ENCODE measurements at regions not wholly inside any gene's neighbourhood (a gene's known extent, or its start where the extent isn't known, plus 50 kb on each side); places are given as distances from the start of the nearest gene placed in this dataset.

DNA sequence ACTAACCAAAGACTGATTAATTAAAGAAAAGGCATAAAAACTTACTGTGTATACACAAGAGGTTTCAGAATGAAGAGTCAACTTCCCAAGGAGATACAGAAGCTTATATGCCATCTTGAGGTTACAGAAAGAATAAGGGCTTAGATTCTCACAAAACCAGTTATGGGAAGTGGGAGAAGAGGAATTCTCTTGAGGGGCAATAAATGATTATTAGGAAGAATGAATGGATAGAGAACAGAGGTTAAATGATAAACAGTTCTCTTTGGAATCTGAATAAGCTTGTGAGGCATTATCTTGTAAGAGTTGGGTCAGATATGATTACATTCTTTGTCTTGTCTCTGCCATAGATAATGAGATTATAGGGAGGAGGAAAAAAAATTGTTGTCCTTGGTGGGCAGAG is 126.7 kb upstream of the SPATA16 start:
- in situ Hi-C loops (cut with MboI; ENCODE audit: low sequenced_read_pairs, unreplicated experiment): no loop called here
- no peak for DNase-seq (ENCODE audit: low spot score)

DNA sequence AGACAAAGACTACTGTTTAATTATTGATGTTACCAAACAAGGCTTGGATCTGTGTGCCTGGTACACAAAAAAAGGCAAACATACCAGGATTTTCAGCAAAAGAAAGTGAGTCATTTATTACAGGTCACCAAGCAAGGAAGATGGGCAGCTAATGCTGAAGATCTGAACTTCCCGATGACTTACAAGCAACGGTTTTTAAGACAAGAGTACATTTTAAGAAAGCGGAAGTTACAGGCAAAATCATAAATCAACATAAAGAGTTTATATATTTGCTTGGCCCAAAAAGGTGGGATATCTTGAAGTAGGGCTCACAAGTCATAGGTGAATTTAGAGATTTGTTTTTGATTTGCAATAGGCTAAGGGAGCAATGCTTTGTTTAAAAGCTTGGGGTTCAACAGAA is 125.4 kb upstream of the SPATA16 start:
- in situ Hi-C loops (cut with MboI; ENCODE audit: low sequenced_read_pairs, unreplicated experiment): no loop called here
- TF ChIP-seq, protein P1, sequence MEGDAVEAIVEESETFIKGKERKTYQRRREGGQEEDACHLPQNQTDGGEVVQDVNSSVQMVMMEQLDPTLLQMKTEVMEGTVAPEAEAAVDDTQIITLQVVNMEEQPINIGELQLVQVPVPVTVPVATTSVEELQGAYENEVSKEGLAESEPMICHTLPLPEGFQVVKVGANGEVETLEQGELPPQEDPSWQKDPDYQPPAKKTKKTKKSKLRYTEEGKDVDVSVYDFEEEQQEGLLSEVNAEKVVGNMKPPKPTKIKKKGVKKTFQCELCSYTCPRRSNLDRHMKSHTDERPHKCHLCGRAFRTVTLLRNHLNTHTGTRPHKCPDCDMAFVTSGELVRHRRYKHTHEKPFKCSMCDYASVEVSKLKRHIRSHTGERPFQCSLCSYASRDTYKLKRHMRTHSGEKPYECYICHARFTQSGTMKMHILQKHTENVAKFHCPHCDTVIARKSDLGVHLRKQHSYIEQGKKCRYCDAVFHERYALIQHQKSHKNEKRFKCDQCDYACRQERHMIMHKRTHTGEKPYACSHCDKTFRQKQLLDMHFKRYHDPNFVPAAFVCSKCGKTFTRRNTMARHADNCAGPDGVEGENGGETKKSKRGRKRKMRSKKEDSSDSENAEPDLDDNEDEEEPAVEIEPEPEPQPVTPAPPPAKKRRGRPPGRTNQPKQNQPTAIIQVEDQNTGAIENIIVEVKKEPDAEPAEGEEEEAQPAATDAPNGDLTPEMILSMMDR (IDR thresholded peaks at IDR 0.05; ENCODE audit: borderline replicate concordance, control extremely low read depth, extremely low read depth, insufficient read depth, missing control alignments): no peak
- no peak for DNase-seq (ENCODE audit: low spot score)

More for the DNA sequence above, 126.7 kb upstream of the SPATA16 start:
- TF ChIP-seq, protein P1 (IDR thresholded peaks at IDR 0.05; ENCODE audit: borderline replicate concordance, control extremely low read depth, extremely low read depth, insufficient read depth, missing control alignments): no peak

DNA sequence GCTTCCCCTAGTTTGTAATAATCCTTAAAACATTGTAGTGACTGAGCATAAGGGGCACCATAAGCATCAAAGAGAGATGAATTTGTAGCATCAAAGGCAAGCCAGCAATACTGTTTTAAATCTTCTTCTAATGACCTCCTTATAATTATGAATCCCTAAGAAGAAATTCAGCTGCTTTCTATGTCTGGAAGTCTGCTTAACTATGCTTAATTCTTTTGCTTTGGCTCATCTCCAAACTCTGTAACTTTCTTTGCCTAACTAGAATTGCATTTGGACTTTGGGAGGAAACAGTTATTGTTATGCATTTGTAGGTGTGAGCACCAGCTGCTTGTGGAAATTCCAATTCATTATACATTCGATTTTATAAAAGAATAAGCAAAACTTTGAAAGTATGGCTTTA is 117.7 kb upstream of the SPATA16 start:
- TF ChIP-seq, protein P1 (IDR thresholded peaks at IDR 0.05; ENCODE audit: borderline replicate concordance, control extremely low read depth, extremely low read depth, insufficient read depth, missing control alignments): no peak
- DNase-seq (ENCODE audit: low spot score): no peak
- in situ Hi-C loops (cut with MboI; ENCODE audit: low sequenced_read_pairs, unreplicated experiment): no loop called here

DNA sequence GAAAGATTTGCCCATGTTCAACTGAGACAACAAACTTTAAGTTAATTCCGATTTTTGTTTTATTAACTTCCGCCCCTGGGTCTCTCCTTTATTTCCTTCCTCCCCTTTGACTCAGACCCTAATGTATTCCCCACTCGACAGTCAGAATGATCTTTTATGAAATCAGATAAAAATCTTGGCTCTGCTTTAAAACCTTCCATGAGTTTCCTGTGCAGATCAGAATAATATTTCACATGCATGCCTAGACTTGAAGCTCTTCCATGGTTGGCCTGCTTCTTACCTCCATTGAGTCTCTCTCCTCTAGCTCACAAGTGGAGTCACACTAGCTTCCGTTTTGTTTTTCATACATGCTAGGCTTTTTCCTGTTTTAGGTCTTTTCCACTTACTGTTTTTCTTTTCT is 116.8 kb upstream of the SPATA16 start:
- no peak for DNase-seq (ENCODE audit: low spot score)
- TF ChIP-seq, protein P1 (IDR thresholded peaks at IDR 0.05; ENCODE audit: borderline replicate concordance, control extremely low read depth, extremely low read depth, insufficient read depth, missing control alignments): no peak
- in situ Hi-C loops (cut with MboI; ENCODE audit: low sequenced_read_pairs, unreplicated experiment): no loop called here

DNA sequence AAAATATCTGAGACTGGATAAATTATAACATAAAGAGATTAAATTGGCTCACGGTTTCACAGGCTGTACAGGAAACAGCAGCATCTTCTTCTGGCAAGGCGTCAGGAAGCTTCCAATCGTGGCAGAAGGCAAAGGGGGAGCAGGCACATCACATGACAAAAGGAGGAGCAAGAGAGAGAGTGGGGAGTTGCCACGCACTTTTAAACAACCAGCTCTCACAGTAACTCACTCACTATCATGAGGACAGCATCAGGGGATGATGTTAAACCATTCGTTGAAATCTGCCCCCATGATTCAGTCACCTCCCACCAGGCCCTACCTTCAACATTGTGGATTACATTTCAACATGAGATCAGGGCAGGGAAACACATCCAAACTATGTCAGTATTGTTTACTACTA is 114.5 kb upstream of the SPATA16 start:
- TF ChIP-seq, protein P1 (IDR thresholded peaks at IDR 0.05; ENCODE audit: borderline replicate concordance, control extremely low read depth, extremely low read depth, insufficient read depth, missing control alignments): no peak
- in situ Hi-C loops (cut with MboI; ENCODE audit: low sequenced_read_pairs, unreplicated experiment): no loop called here
- no peak for DNase-seq (ENCODE audit: low spot score)

DNA sequence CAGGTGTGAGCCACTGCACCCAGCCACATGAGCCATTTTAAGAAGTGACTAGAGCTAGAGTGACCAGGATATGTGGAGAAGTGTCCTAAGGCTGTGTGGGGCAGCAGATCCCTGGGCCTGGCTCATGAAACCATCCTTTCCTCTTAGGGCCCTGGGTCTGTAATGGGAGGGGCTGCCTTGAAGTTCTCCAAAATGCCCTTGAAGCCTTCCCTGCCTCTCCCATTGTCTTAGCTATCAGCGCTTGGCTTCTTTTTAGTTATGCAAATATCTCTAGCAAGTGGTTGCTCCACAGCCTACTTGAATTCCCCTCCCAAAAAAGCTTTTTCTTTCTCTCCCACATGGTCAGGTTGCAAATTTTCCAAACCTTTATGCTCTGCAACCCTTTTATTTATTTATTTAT is 112.4 kb upstream of the SPATA16 start:
- TF ChIP-seq, protein P1 (IDR thresholded peaks at IDR 0.05; ENCODE audit: borderline replicate concordance, control extremely low read depth, extremely low read depth, insufficient read depth, missing control alignments): no peak
- in situ Hi-C loops (cut with MboI; ENCODE audit: low sequenced_read_pairs, unreplicated experiment): no loop called here
- no peak for DNase-seq (ENCODE audit: low spot score)

DNA sequence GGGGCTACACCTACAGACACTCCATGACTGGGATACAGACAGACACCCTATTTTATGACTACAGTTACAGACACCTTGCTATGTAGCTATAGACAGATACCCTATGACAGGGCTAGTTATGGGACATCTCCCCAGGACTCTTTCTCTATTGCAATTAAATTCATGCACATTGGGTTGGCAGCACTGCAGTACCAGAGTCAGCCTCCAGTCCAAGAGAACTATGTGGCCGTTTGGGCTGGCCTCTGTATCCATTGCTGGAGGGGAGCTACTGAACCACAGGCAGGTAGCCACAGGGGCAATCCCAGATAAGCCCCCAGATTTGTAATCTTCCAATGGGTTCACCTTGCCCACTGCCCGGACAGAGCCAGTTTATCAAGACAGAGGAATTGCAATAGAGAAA is 108.4 kb upstream of the SPATA16 start:
- in situ Hi-C loops (cut with MboI; ENCODE audit: low sequenced_read_pairs, unreplicated experiment): no loop called here
- no peak for DNase-seq (ENCODE audit: low spot score)
- TF ChIP-seq, protein P1 (IDR thresholded peaks at IDR 0.05; ENCODE audit: borderline replicate concordance, control extremely low read depth, extremely low read depth, insufficient read depth, missing control alignments): no peak
